ENCODE measurements at regions not wholly inside any gene's neighbourhood (a gene's known extent, or its start where the extent isn't known, plus 50 kb on each side); places are given as distances from the start of the nearest gene placed in this dataset.

DNA sequence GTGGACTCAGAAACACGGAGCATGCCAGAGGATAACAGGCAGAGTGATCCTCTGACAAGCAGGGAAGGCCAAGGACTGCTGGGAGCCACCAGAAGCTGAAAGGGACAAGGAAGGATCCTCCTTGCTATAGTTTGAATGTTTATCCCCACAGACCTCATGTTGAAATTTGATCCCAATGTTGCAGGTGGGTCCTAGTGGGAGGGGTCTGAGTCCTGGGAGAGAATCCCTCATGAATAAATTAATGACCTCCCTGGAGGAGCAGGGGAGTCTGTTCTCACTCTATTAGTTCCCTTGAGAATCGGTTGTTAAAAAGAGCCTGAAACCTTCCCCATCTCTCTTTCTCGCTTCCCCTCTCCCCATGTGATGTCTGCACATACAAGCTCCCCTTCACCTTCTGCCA lies 124.4 kb downstream of the FBXO15 start:
- peaks cover 12 to 13% of the 10 kb centered on the region in 2 experiments for H3K4me1 Mint-ChIP-seq
- Histone ChIP-seq H3K9ac (ENCODE audit: extremely low read depth, insufficient read length, low read length) (no peak overlapping the region), H2BK120ac (ENCODE audit: low read depth, low read length, poor library complexity, severe bottlenecking) (no peak overlapping the region), H3K9me3 (ENCODE audit: control insufficient read depth, low read depth, low read length) (no peaks in the 10 kb centered on the region), H3K18ac (ENCODE audit: insufficient read length, low read depth, low read length) (no peak overlapping the region), H3T11ph (ENCODE audit: low read length) (no peak overlapping the region), H3K23me2 (ENCODE audit: insufficient read length, low read depth, low read length, poor library complexity, severe bottlenecking) (no peaks in the 10 kb centered on the region), H2BK5ac (ENCODE audit: insufficient read length, low read length) (no peak overlapping the region), H3K27me3 (ENCODE audit: insufficient read depth, low read length) (no peaks in the 10 kb centered on the region), H4K91ac (ENCODE audit: insufficient read length, low read depth, low read length) (no peak overlapping the region), H2BK12ac (ENCODE audit: insufficient read length, low read depth, low read length) (no peak overlapping the region), H3K56ac (ENCODE audit: insufficient read length, low read depth, low read length) (no peak overlapping the region), H3K14ac (ENCODE audit: insufficient read depth, low read length) (no peak overlapping the region), H3K4me1 (ENCODE audit: insufficient read depth, low read length) (peaks cover 2% of the 10 kb centered on the region; the same call in 1 of the 2 replicates), H3K4ac (ENCODE audit: low read depth, low read length) (no peak overlapping the region), H2AFZ (ENCODE audit: low read length) (no peak overlapping the region), H3K27ac (ENCODE audit: insufficient read length, low read depth, low read length) (no peak overlapping the region), H3K79me2 (ENCODE audit: insufficient read depth, low read length) (no peaks in the 10 kb centered on the region), H2BK15ac (ENCODE audit: low read depth, low read length) (no peak overlapping the region), H3K4me2 (ENCODE audit: insufficient read depth, insufficient read length, low read length) (no peak overlapping the region), H4K8ac (replicated peaks; ENCODE audit: insufficient read length, low read depth, low read length) (no peak overlapping the region), H3K79me1 (ENCODE audit: insufficient read depth, low read depth, low read length, poor library complexity, severe bottlenecking) (no peaks in the 10 kb centered on the region), H4K5ac (ENCODE audit: insufficient read length, low read depth, low read length) (no peak overlapping the region), H2AK5ac (ENCODE audit: insufficient read length, low read length) (no peak overlapping the region), H4K20me1 (ENCODE audit: control insufficient read depth, insufficient read depth, insufficient read length) (no peaks in the 10 kb centered on the region), H2BK20ac (ENCODE audit: low read depth, low read length, poor library complexity, severe bottlenecking) (no peak overlapping the region), H3K23ac (ENCODE audit: insufficient read length, low read depth, low read length) (no peak overlapping the region)
- no peaks in the 10 kb centered on the region for H3K36me3 Mint-ChIP-seq (ENCODE audit: insufficient read depth in 1 of 3, low read depth in 3 of 3)
- DNase-seq: peak; percentile 52
- peak overlapping the region in 1 of 2 experiments; percentile 56; a peak in 1 of 5 replicates for H3K4me3 Mint-ChIP-seq
- H3K27me3 Mint-ChIP-seq (ENCODE audit: low read depth): no peaks in the 10 kb centered on the region
- no peaks in the 10 kb centered on the region for H3K9me3 Mint-ChIP-seq
- whole genome bisulfite sequencing (ENCODE audit: extremely low coverage, insufficient read length, low lambda C conversion rate): no CpG with 5 or more reads among the region's 3 CpGs
- H3K27ac Mint-ChIP-seq: peak overlapping the region in 2 of 3 experiments; percentile 43 to 88; a peak in 4 of 7 replicates
- TF ChIP-seq, protein P1, sequence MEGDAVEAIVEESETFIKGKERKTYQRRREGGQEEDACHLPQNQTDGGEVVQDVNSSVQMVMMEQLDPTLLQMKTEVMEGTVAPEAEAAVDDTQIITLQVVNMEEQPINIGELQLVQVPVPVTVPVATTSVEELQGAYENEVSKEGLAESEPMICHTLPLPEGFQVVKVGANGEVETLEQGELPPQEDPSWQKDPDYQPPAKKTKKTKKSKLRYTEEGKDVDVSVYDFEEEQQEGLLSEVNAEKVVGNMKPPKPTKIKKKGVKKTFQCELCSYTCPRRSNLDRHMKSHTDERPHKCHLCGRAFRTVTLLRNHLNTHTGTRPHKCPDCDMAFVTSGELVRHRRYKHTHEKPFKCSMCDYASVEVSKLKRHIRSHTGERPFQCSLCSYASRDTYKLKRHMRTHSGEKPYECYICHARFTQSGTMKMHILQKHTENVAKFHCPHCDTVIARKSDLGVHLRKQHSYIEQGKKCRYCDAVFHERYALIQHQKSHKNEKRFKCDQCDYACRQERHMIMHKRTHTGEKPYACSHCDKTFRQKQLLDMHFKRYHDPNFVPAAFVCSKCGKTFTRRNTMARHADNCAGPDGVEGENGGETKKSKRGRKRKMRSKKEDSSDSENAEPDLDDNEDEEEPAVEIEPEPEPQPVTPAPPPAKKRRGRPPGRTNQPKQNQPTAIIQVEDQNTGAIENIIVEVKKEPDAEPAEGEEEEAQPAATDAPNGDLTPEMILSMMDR (conservative IDR thresholded peaks at IDR 0.05): no peak

All from H9 (cell line).